HCT116 (cell line): ENCODE measurements at regions not wholly inside any gene's neighbourhood (a gene's known extent, or its start where the extent isn't known, plus 50 kb on each side); places are given as distances from the start of the nearest gene placed in this dataset.

Experiments
- ATAC-seq: fragments of 200-7000 bp; cut with Tn5 transposase; 2 replicates; pipeline ENCODE4 v1.9.1; 2020; ENCODE audit warnings: mild to moderate bottlenecking, moderate library complexity
- BruUV-seq: library from RNA; stranded (reverse); fragments of 400-500 nt; replicated peaks from 2 replicates; lab custom pipeline; 2021; lab: Mats Ljungman, UMichigan
- CTCF ChIA-PET: fragments of 300-600 bp; sonication (Branson Sonifier 250); formaldehyde crosslinking; loops from one replicate; lab custom pipeline; 2021; ENCODE audit warnings: antibody characterized with exemption; lab: Charles Lee
- POLR2A ChIA-PET: fragments of 300-600, 350-600 bp; sonication (Branson Sonifier 250); formaldehyde crosslinking; loops from one replicate; lab custom pipeline; 2021; ENCODE audit warnings: antibody characterized with exemption; lab: Charles Lee
- RAD21 ChIA-PET, 2 experiments: fragments of 300-600 bp; sonication (Branson Sonifier 250); formaldehyde crosslinking; loops; one replicate each; lab custom pipeline; 2023; ENCODE audit warnings: low total read pairs in 2 of 2; ENCODE audit not compliant: uncharacterized antibody in 2 of 2, unreplicated experiment in 2 of 2, low non-redundant PET in 1 of 2; lab: Charles Lee
- DNase-seq: peaks from one replicate; pipeline ENCODE4 v3.0.0-alpha.2; 2010; ENCODE audit warnings: low read depth, low spot score
- H2AFZ ChIP-seq: fragments of 200-600 bp; shearing (Covaris generic), sonication (generic); 2 replicates; pipeline ENCODE4 v1.6.1; 2017; ENCODE audit warnings: low read depth, mixed run types, mixed read lengths, antibody characterized with exemption, low read length; ENCODE audit not compliant: poor library complexity, severe bottlenecking
- H3K27ac ChIP-seq: 2 replicates; pipeline ENCODE4 v1.5.1; 2012; ENCODE audit warnings: low read depth, low read length
- H3K27me3 ChIP-seq: fragments of 200-600 bp; sonication (generic); 2 replicates; pipeline ENCODE4 v1.6.1; 2016; ENCODE audit warnings: mixed run types, low read length, mixed read lengths; ENCODE audit not compliant: insufficient read depth
- H3K36me3 ChIP-seq, 2 experiments: fragments of 200-500 bp in 1 of 2; fragments of 200-600 bp in 1 of 2; sonication (Bioruptor generic) in 1 of 2; sonication (generic) in 1 of 2; 2 replicates each; pipeline versions ENCODE4 v1.5.1 to v1.6.1; 2014 to 2016; ENCODE audit warnings: low read length in 2 of 2, inconsistent platforms in 1 of 2, mixed read lengths in 1 of 2, mixed run types in 1 of 2; ENCODE audit not compliant: insufficient read depth in 2 of 2, control insufficient read depth in 1 of 2
- H3K4me1 ChIP-seq, 2 experiments: fragments of 200-600 bp in 1 of 2; sonication (generic) in 1 of 2; 2 replicates each; pipeline versions ENCODE4 v1.5.1 to v1.6.1; 2012 to 2017; ENCODE audit warnings: low read length in 2 of 2, inconsistent platforms in 1 of 2, mild to moderate bottlenecking in 1 of 2, mixed read lengths in 1 of 2, mixed run types in 1 of 2, moderate library complexity in 1 of 2; ENCODE audit not compliant: insufficient read depth in 2 of 2, control insufficient read depth in 1 of 2
- H3K4me2 ChIP-seq: fragments of 200-600 bp; sonication (generic); 2 replicates; pipeline ENCODE4 v1.6.1; 2017; ENCODE audit warnings: mixed run types, low read length, mixed read lengths
- H3K4me3 ChIP-seq, 2 experiments: fragments of 200-600 bp in 1 of 2; sonication (generic) in 1 of 2; replicated peaks in 1 of 2; 2 replicates each; pipeline ENCODE4 v1.5.1; 2011 to 2016; ENCODE audit warnings: low read length in 2 of 2, control low read depth in 1 of 2, low read depth in 1 of 2, mild to moderate bottlenecking in 1 of 2, mixed read lengths in 1 of 2, mixed run types in 1 of 2
- H3K79me2 ChIP-seq: fragments of 200-600 bp; sonication (generic); 2 replicates; pipeline ENCODE4 v1.6.1; 2017; ENCODE audit warnings: mild to moderate bottlenecking, mixed run types, low read length, moderate library complexity, mixed read lengths; ENCODE audit not compliant: insufficient read depth
- H3K9ac ChIP-seq: fragments of 200-600 bp; sonication (generic); 2 replicates; pipeline ENCODE4 v1.6.1; 2016; ENCODE audit warnings: low read length, mixed read lengths
- H3K9me2 ChIP-seq: fragments of 200-600 bp; sonication (generic), shearing (Covaris generic); 2 replicates; pipeline ENCODE4 v1.6.1; 2017; ENCODE audit warnings: mixed run types, mild to moderate bottlenecking, moderate library complexity; ENCODE audit not compliant: insufficient read depth
- H3K9me3 ChIP-seq, 2 experiments: fragments of 200-500 bp in 1 of 2; fragments of 200-600 bp in 1 of 2; sonication (Bioruptor generic) in 1 of 2; sonication (generic) in 1 of 2; 2 replicates each; pipeline ENCODE4 v1.6.1; 2014 to 2017; ENCODE audit warnings: low read length in 2 of 2, mixed read lengths in 2 of 2, inconsistent platforms in 1 of 2, low read depth in 1 of 2, mild to moderate bottlenecking in 1 of 2, mixed run types in 1 of 2, moderate library complexity in 1 of 2; ENCODE audit not compliant: control insufficient read depth in 1 of 2, insufficient read depth in 1 of 2
- H4K20me1 ChIP-seq: fragments of 200-600 bp; sonication (generic), shearing (Covaris generic); 2 replicates; pipeline ENCODE4 v1.6.1; 2017; ENCODE audit warnings: mixed run types, mild to moderate bottlenecking, moderate library complexity; ENCODE audit not compliant: insufficient read depth
- CBX3 ChIP-seq: IDR thresholded peaks from 2 replicates; pipeline ENCODE4 v1.6.1; 2012; ENCODE audit warnings: low read depth
- EZH2 ChIP-seq: fragments of 200-600 bp; sonication (generic); IDR thresholded peaks from 2 replicates; pipeline ENCODE4 v1.6.1; 2017; ENCODE audit warnings: antibody characterized with exemption, mixed run types
- FOSL1 ChIP-seq: IDR thresholded peaks from 2 replicates; pipeline ENCODE4 v1.6.1; 2012; ENCODE audit warnings: low read depth
- POLR2AphosphoS5 ChIP-seq: IDR thresholded peaks from 2 replicates; pipeline ENCODE4 v1.6.1; 2011; ENCODE audit warnings: mild to moderate bottlenecking, low read depth, low read length, moderate library complexity
- RAD21 ChIP-seq: IDR thresholded peaks from 2 replicates; pipeline ENCODE4 v1.6.1; 2012; ENCODE audit warnings: low read depth, mild to moderate bottlenecking
- SIN3A ChIP-seq: IDR thresholded peaks from 2 replicates; pipeline ENCODE4 v1.6.1; 2012; ENCODE audit warnings: low read depth
- SRF ChIP-seq: IDR thresholded peaks from 2 replicates; pipeline ENCODE4 v1.6.1; 2012; ENCODE audit warnings: low read depth
- TCF7L2 ChIP-seq: IDR thresholded peaks from 2 replicates; pipeline ENCODE4 v1.7.0; 2011; ENCODE audit warnings: borderline replicate concordance, inconsistent platforms; ENCODE audit not compliant: insufficient read depth, insufficient read length; ENCODE audit errors: extremely low read depth
- YY1 ChIP-seq: IDR thresholded peaks from 2 replicates; pipeline ENCODE4 v1.6.1; 2011; ENCODE audit warnings: low read length, low read depth, moderate library complexity, mild to moderate bottlenecking; ENCODE audit not compliant: insufficient replicate concordance; ENCODE audit errors: extremely low read depth
- ZFX ChIP-seq: fragments of 450-650 bp; IDR thresholded peaks from 2 replicates; pipeline ENCODE4 v1.6.1; 2017
- intact Hi-C: fragments of 100-400 bp; cut with micrococcal nuclease; formaldehyde crosslinking; loops from 2 replicates; pipeline ENCODE4 v1.10.0; 2022
- TF ChIP-seq, protein P1 (sequence below): IDR thresholded peaks from 2 replicates; pipeline ENCODE4 v1.6.1; 2012
- TF ChIP-seq, protein P2 (sequence below): IDR thresholded peaks from 2 replicates; pipeline ENCODE4 v1.6.1; 2012; ENCODE audit warnings: low read depth
- TF ChIP-seq, protein P3 (sequence below): IDR thresholded peaks from 2 replicates; pipeline ENCODE4 v1.6.1; 2011; ENCODE audit warnings: mild to moderate bottlenecking, low read length, moderate library complexity; ENCODE audit not compliant: insufficient replicate concordance; ENCODE audit errors: extremely low read depth
- TF ChIP-seq, protein P4 (sequence below): IDR thresholded peaks from 2 replicates; pipeline ENCODE4 v1.6.1; 2012

DNA sequence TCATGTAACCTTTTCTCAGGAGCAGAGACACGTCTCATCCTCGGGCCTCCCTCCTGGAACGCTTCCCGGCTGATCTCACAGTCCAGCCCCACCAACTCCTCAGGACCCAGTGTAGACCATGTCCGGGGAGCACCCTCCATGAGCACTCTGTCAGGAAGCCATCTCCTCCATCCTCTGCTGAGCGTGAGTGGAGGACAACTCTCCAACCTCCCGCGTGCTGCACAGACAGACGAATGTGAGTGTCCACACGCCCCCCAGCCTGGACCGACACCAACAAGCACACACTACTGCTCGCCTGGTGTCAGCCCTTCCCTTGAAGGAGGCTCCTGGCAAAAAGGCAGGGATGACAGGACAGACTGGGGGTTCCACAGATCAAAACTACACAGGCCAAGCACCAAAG lies 86.6 kb downstream of the SHANK2 start:
- Histone ChIP-seq H3K36me3 (no peaks in the 10 kb centered on the region), H3K27ac (no peak overlapping the region)
- TF ChIP-seq FOSL1, result no peak
- no peak for TF ChIP-seq SRF
- TF ChIP-seq, protein P1, sequence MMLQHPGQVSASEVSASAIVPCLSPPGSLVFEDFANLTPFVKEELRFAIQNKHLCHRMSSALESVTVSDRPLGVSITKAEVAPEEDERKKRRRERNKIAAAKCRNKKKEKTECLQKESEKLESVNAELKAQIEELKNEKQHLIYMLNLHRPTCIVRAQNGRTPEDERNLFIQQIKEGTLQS, result no peak
- TF ChIP-seq YY1, result no peak
- TF ChIP-seq RAD21, result no peak
- TF ChIP-seq TCF7L2, result no peak
- no peak for TF ChIP-seq CBX3
- no peak for TF ChIP-seq ZFX
- TF ChIP-seq, protein P2, sequence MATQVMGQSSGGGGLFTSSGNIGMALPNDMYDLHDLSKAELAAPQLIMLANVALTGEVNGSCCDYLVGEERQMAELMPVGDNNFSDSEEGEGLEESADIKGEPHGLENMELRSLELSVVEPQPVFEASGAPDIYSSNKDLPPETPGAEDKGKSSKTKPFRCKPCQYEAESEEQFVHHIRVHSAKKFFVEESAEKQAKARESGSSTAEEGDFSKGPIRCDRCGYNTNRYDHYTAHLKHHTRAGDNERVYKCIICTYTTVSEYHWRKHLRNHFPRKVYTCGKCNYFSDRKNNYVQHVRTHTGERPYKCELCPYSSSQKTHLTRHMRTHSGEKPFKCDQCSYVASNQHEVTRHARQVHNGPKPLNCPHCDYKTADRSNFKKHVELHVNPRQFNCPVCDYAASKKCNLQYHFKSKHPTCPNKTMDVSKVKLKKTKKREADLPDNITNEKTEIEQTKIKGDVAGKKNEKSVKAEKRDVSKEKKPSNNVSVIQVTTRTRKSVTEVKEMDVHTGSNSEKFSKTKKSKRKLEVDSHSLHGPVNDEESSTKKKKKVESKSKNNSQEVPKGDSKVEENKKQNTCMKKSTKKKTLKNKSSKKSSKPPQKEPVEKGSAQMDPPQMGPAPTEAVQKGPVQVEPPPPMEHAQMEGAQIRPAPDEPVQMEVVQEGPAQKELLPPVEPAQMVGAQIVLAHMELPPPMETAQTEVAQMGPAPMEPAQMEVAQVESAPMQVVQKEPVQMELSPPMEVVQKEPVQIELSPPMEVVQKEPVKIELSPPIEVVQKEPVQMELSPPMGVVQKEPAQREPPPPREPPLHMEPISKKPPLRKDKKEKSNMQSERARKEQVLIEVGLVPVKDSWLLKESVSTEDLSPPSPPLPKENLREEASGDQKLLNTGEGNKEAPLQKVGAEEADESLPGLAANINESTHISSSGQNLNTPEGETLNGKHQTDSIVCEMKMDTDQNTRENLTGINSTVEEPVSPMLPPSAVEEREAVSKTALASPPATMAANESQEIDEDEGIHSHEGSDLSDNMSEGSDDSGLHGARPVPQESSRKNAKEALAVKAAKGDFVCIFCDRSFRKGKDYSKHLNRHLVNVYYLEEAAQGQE, result no peak
- TF ChIP-seq POLR2AphosphoS5, result no peak
- TF ChIP-seq EZH2, result no peak
- no peak for TF ChIP-seq SIN3A
- TF ChIP-seq, protein P3, sequence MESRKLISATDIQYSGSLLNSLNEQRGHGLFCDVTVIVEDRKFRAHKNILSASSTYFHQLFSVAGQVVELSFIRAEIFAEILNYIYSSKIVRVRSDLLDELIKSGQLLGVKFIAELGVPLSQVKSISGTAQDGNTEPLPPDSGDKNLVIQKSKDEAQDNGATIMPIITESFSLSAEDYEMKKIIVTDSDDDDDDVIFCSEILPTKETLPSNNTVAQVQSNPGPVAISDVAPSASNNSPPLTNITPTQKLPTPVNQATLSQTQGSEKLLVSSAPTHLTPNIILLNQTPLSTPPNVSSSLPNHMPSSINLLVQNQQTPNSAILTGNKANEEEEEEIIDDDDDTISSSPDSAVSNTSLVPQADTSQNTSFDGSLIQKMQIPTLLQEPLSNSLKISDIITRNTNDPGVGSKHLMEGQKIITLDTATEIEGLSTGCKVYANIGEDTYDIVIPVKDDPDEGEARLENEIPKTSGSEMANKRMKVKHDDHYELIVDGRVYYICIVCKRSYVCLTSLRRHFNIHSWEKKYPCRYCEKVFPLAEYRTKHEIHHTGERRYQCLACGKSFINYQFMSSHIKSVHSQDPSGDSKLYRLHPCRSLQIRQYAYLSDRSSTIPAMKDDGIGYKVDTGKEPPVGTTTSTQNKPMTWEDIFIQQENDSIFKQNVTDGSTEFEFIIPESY, result no peak
- TF ChIP-seq, protein P4, sequence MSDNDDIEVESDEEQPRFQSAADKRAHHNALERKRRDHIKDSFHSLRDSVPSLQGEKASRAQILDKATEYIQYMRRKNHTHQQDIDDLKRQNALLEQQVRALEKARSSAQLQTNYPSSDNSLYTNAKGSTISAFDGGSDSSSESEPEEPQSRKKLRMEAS, result no peak
- TF ChIP-seq, all 23 proteins: peak for 0
- BruUV-seq, result no TSS peak
- CTCF ChIA-PET, result no interaction called here
- no peaks in the 10 kb centered on the region for H3K27me3 ChIP-seq
- ATAC-seq (no peak), DNase-seq (no peak)
- H3K4me2 ChIP-seq, result no peak overlapping the region
- H4K20me1 ChIP-seq, result no peaks in the 10 kb centered on the region
- H2AFZ ChIP-seq, result no peak overlapping the region
- H3K9me3 ChIP-seq, result no peaks in the 10 kb centered on the region
- no peak overlapping the region for H3K9ac ChIP-seq
- H3K9me2 ChIP-seq, result no peaks in the 10 kb centered on the region
- H3K79me2 ChIP-seq, result no peaks in the 10 kb centered on the region
- H3K4me3 ChIP-seq, result no peak overlapping the region
- POLR2A ChIA-PET, result no interaction called here
- RAD21 ChIA-PET, result no interaction called here
- H3K4me1 ChIP-seq, result peaks cover 0 to 11% of the 10 kb centered on the region in 2 experiments; a peak in 2 of 4 replicates
- intact Hi-C loops, result no loop called here
